ENCODE measurements at regions not wholly inside any gene's neighbourhood (a gene's known extent, or its start where the extent isn't known, plus 50 kb on each side); places are given as distances from the start of the nearest gene placed in this dataset.
"Not testable (repeated sequence)": the region's sequence is repeated elsewhere in the genome, so short reads cannot be mapped to it uniquely, and the experiment has no call there.

- intact Hi-C loops (cut with DNase I), result no loop called here
- Histone ChIP-seq H3K4me1 (ENCODE audit: insufficient read depth) (no peaks in the 10 kb centered on the region), H3K36me3 (no peaks in the 10 kb centered on the region), H3K9me3 (no peaks in the 10 kb centered on the region), H3K27ac (no peak overlapping the region), H3K4me3 (no peak overlapping the region), H3K27me3 (no peaks in the 10 kb centered on the region)
- TF ChIP-seq EP300 (IDR thresholded peaks at IDR 0.05) (no peak), CTCF (IDR thresholded peaks at IDR 0.05) (no peak), POLR2A (IDR thresholded peaks at IDR 0.05) (no peak)
- DNase-seq, result no peak
- 91 to 95% (median 94%) methylated on average over 3 of the region's 3 CpGs for WGBS, 3 donors
Measured at GRCh38 chr9:88917375-88917774, 73.9 kb upstream of the S1PR3 start.

DNA sequence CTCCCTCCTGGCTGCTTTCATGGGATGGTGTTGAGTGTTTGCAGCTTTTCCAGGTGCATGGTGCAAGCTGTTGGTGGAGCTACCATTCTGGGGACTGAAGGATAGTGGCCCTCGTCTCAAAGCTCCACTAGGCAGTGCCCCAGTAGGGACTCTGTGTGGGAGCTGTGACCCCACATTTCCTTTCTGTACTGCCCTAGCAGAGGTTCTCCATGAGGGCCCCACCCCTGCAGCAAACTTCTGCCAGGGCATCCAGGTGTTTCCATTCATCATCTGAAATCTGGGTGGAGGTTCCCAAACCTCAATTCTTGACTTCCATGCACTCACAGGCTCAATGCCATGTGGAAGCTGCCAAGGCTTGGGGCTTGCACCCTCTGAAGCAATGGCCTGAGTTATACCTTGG, 72.7 kb upstream of the S1PR3 start:
- WGBS, 3 donors, result 81 to 86% (median 84%) methylated on average over 1 of the region's 1 CpG
- intact Hi-C loops (cut with DNase I); H3K36me3 ChIP-seq: not testable (repeated sequence)

DNA sequence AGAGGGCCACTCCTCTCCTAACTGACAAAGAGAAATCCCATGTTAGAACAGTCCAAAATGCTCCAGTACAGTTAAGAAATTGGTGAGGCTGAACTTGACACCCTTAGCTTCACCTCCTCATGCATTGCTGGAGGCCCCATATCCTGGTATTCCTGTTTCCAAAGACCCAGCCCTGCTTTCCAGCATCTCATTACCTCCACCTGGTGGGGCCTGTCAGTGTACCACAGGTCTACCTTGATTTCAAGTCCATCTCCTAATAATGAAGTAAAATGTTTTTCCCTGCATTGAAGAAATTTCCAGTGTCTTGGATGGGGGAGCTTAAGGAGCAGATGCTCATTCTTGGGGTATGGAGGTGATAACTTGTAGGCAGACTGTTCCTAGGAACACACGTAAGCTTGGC, 70.6 kb upstream of the S1PR3 start:
- 93% methylated on average over 1 of the region's 1 CpG for WGBS, 3 donors
- no peak for TF ChIP-seq POLR2A (IDR thresholded peaks at IDR 0.05)
- no peak for TF ChIP-seq EP300 (IDR thresholded peaks at IDR 0.05)
- no peak for TF ChIP-seq CTCF (IDR thresholded peaks at IDR 0.05)
- Histone ChIP-seq H3K36me3 (no peaks in the 10 kb centered on the region), H3K4me1 (ENCODE audit: insufficient read depth) (no peaks in the 10 kb centered on the region), H3K27ac (no peak overlapping the region), H3K4me3 (no peak overlapping the region), H3K9me3 (no peaks in the 10 kb centered on the region), H3K27me3 (no peaks in the 10 kb centered on the region)
- intact Hi-C loops (cut with DNase I), result loop anchor here in 1 of 4 donors (5.0 kb wide), 1 partner anchor 1017 kb away; no protein-coding TSS in a partner anchor
- DNase-seq, result no peak

More for the DNA sequence above, 72.7 kb upstream of the S1PR3 start:
- H3K27me3 ChIP-seq; H3K27ac ChIP-seq; H3K9me3 ChIP-seq; H3K4me3 ChIP-seq; DNase-seq; H3K4me1 ChIP-seq (ENCODE audit: insufficient read depth): not testable (repeated sequence)

GRCh38 chr9:88922091-88922490, 69.2 kb upstream of the S1PR3 start:
- Histone ChIP-seq H3K4me3 (no peak overlapping the region), H3K36me3 (no peaks in the 10 kb centered on the region), H3K9me3 (no peaks in the 10 kb centered on the region), H3K27me3 (no peaks in the 10 kb centered on the region), H3K4me1 (ENCODE audit: insufficient read depth) (no peaks in the 10 kb centered on the region), H3K27ac (no peak overlapping the region)
- DNase-seq, result no peak
- WGBS, 3 donors, result 76 to 86% (median 85%) methylated on average over 10 of the region's 10 CpGs
- intact Hi-C loops (cut with DNase I), result loop anchor here in 1 of 4 donors (5.0 kb wide), 1 partner anchor 1015 kb away; no protein-coding TSS in a partner anchor
- TF ChIP-seq EP300 (IDR thresholded peaks at IDR 0.05), result no peak
- TF ChIP-seq POLR2A (IDR thresholded peaks at IDR 0.05), result no peak
- TF ChIP-seq CTCF (IDR thresholded peaks at IDR 0.05), result no peak

GRCh38 chr9:88923092-88923491, 68.2 kb upstream of the S1PR3 start:
- no peaks in the 10 kb centered on the region for H3K4me1 ChIP-seq (ENCODE audit: insufficient read depth)
- no peak overlapping the region for H3K4me3 ChIP-seq
- no peak overlapping the region for H3K27ac ChIP-seq
- WGBS, 3 donors, result 60 to 96% (median 95%) methylated on average over 2 of the region's 2 CpGs
- H3K27me3 ChIP-seq, result no peaks in the 10 kb centered on the region
- no peaks in the 10 kb centered on the region for H3K36me3 ChIP-seq
- DNase-seq, result no peak
- TF ChIP-seq POLR2A (IDR thresholded peaks at IDR 0.05), result no peak
- TF ChIP-seq EP300 (IDR thresholded peaks at IDR 0.05), result no peak
- no peak for TF ChIP-seq CTCF (IDR thresholded peaks at IDR 0.05)
- intact Hi-C loops (cut with DNase I), result loop anchor here in 1 of 4 donors (5.0 kb wide), 1 partner anchor 1014 kb away; no protein-coding TSS in a partner anchor
- H3K9me3 ChIP-seq, result no peaks in the 10 kb centered on the region

Data from ovary (tissue), 7 donors.